Lower lobe of right lung (tissue), 2 donors: ENCODE measurements at regions not wholly inside any gene's neighbourhood (a gene's known extent, or its start where the extent isn't known, plus 50 kb on each side); places are given as distances from the start of the nearest gene placed in this dataset.
A peak's percentile ranks its signal among the peaks of the same experiment; 100 is the strongest.

ENCODE experiments used
- ATAC-seq, 2 donors: fragments of 200-7000 bp; cut with Tn5 transposase; one replicate each; pipeline ENCODE4 v1.9.1; 2020 to 2022; ENCODE audit warnings: mild to moderate bottlenecking in 2 of 2, moderate library complexity in 2 of 2
- DNase-seq: peaks from one replicate; pipeline ENCODE4 v3.0.0-alpha.2; 2020
- H3K27ac ChIP-seq: fragments of 200-600 bp; one replicate; pipeline ENCODE4 v1.8.0; 2022
- H3K27me3 ChIP-seq: fragments of 200-600 bp; one replicate; pipeline ENCODE4 v1.8.0; 2022; ENCODE audit warnings: low read depth
- H3K36me3 ChIP-seq: fragments of 200-600 bp; one replicate; pipeline ENCODE4 v1.8.0; 2022; ENCODE audit warnings: mild to moderate bottlenecking
- H3K4me1 ChIP-seq: fragments of 200-600 bp; one replicate; pipeline ENCODE4 v1.8.0; 2022
- H3K4me3 ChIP-seq: fragments of 200-600 bp; one replicate; pipeline ENCODE4 v1.8.0; 2022; ENCODE audit warnings: mild to moderate bottlenecking
- H3K9me3 ChIP-seq: fragments of 200-600 bp; one replicate; pipeline ENCODE4 v1.8.0; 2022
- CTCF ChIP-seq: fragments of 200-600 bp; IDR thresholded peaks from one replicate; pipeline ENCODE4 v1.8.0; 2022; ENCODE audit warnings: antibody characterized with exemption, mild to moderate bottlenecking
- intact Hi-C: fragments of 100-400 bp; cut with DNase I; formaldehyde crosslinking; loops from one replicate; pipeline ENCODE4 v1.11.0; 2022
- donor health status: DM: no; HTN: yes; CAD: no; lungs with severe emphysema.

GRCh38 chr1:201692555-201693394 is 136.2 kb upstream of the IPO9 start:
- Histone ChIP-seq H3K9me3 (no peaks in the 10 kb centered on the region), H3K27me3 (no peaks in the 10 kb centered on the region), H3K27ac (no peak overlapping the region), H3K4me3 (no peak overlapping the region), H3K36me3 (no peaks in the 10 kb centered on the region), H3K4me1 (no peaks in the 10 kb centered on the region)
- intact Hi-C loops: no loop called here
- TF ChIP-seq CTCF: no peak
- DNase-seq: no peak
- ATAC-seq: no peak

- DNase-seq (no peak), ATAC-seq (no peak)
- no peaks in the 10 kb centered on the region for H3K9me3 ChIP-seq
- H3K4me3 ChIP-seq: no peak overlapping the region
- intact Hi-C loops: no loop called here
- TF ChIP-seq CTCF: no peak
- H3K36me3 ChIP-seq: no peaks in the 10 kb centered on the region
- no peaks in the 10 kb centered on the region for H3K27me3 ChIP-seq
- H3K4me1 ChIP-seq: no peaks in the 10 kb centered on the region
- no peak overlapping the region for H3K27ac ChIP-seq
These were observed 134.9 kb upstream of the IPO9 start for GRCh38 chr1:201693890-201694607.

GRCh38 chr1:201694608-201695335 is 134.2 kb upstream of the IPO9 start:
- DNase-seq (no peak), ATAC-seq (no peak)
- Histone ChIP-seq H3K4me1 (no peaks in the 10 kb centered on the region), H3K27me3 (no peaks in the 10 kb centered on the region), H3K27ac (no peak overlapping the region), H3K9me3 (no peaks in the 10 kb centered on the region), H3K36me3 (no peaks in the 10 kb centered on the region), H3K4me3 (no peak overlapping the region)
- intact Hi-C loops: no loop called here
- no peak for TF ChIP-seq CTCF

- no peaks in the 10 kb centered on the region for H3K27me3 ChIP-seq
- no peak overlapping the region for H3K4me3 ChIP-seq
- no peak for TF ChIP-seq CTCF
- H3K9me3 ChIP-seq: no peaks in the 10 kb centered on the region
- DNase-seq: no peak
- ATAC-seq: no peak
- intact Hi-C loops: no loop called here
- no peaks in the 10 kb centered on the region for H3K36me3 ChIP-seq
- H3K4me1 ChIP-seq: no peaks in the 10 kb centered on the region
- H3K27ac ChIP-seq: no peak overlapping the region
These were observed 133.3 kb upstream of the IPO9 start for GRCh38 chr1:201695607-201696006.

GRCh38 chr1:201696217-201696761 is 132.7 kb upstream of the IPO9 start:
- Histone ChIP-seq H3K9me3 (no peaks in the 10 kb centered on the region), H3K4me1 (no peaks in the 10 kb centered on the region), H3K36me3 (no peaks in the 10 kb centered on the region), H3K27ac (no peak overlapping the region), H3K4me3 (no peak overlapping the region), H3K27me3 (no peaks in the 10 kb centered on the region)
- TF ChIP-seq CTCF: no peak
- intact Hi-C loops: no loop called here
- DNase-seq: no peak
- peak; percentile 47 to 57 for ATAC-seq
